Hindlimb muscle (tissue), 1 donor: ENCODE measurements at regions not wholly inside any gene's neighbourhood (a gene's known extent, or its start where the extent isn't known, plus 50 kb on each side); places are given as distances from the start of the nearest gene placed in this dataset.
"Not testable (repeated sequence)": the region's sequence is repeated elsewhere in the genome, so short reads cannot be mapped to it uniquely, and the experiment has no call there.

Experiments used
- DNase-seq: peaks from one replicate; pipeline ENCODE4 v3.0.0-alpha.2; 2013

- DNase-seq, result no peak
Observed at GRCh38 chr14:105581551-105582341, 55.4 kb downstream of the TMEM121 start.

GRCh38 chr14:105582639-105583038 lies 56.3 kb downstream of the TMEM121 start:
- no peak for DNase-seq

- DNase-seq, result not testable (repeated sequence)
Observed at GRCh38 chr14:105583914-105584313, 57.5 kb downstream of the TMEM121 start.

- DNase-seq, result not testable (repeated sequence)
Observed at GRCh38 chr14:105585290-105585689, 58.9 kb downstream of the TMEM121 start.

GRCh38 chr14:105585722-105586121 lies 59.3 kb downstream of the TMEM121 start:
- not testable (repeated sequence) for DNase-seq

- DNase-seq, result not testable (repeated sequence)
Observed at GRCh38 chr14:105586144-105586872, 59.9 kb downstream of the TMEM121 start.

GRCh38 chr14:105587034-105587433 lies 60.7 kb downstream of the TMEM121 start:
- not testable (repeated sequence) for DNase-seq

GRCh38 chr14:105587482-105588235 lies 61.3 kb downstream of the TMEM121 start:
- DNase-seq, result not testable (repeated sequence)

GRCh38 chr14:105588236-105588860 lies 62.0 kb downstream of the TMEM121 start:
- DNase-seq, result no peak

GRCh38 chr14:105589161-105589925 lies 63.0 kb downstream of the TMEM121 start:
- no peak for DNase-seq

GRCh38 chr14:105589926-105590185 lies 63.5 kb downstream of the TMEM121 start:
- DNase-seq, result not testable (repeated sequence)

- DNase-seq, result no peak
Observed at GRCh38 chr14:105591052-105591451, 64.7 kb downstream of the TMEM121 start.

- DNase-seq, result not testable (repeated sequence)
Observed at GRCh38 chr14:105591792-105592341, 65.5 kb downstream of the TMEM121 start.

GRCh38 chr14:105592646-105593045 lies 66.3 kb downstream of the TMEM121 start:
- DNase-seq, result not testable (repeated sequence)

GRCh38 chr14:105595346-105595745 lies 69.0 kb downstream of the TMEM121 start:
- DNase-seq, result not testable (repeated sequence)

- DNase-seq, result not testable (repeated sequence)
Observed at GRCh38 chr14:105596374-105596773, 70.0 kb downstream of the TMEM121 start.

- DNase-seq, result not testable (repeated sequence)
Observed at GRCh38 chr14:105598040-105598763, 71.8 kb downstream of the TMEM121 start.

GRCh38 chr14:105598925-105599586 lies 72.7 kb downstream of the TMEM121 start:
- not testable (repeated sequence) for DNase-seq

- not testable (repeated sequence) for DNase-seq
Observed at GRCh38 chr14:105600195-105600938, 74.0 kb downstream of the TMEM121 start.
